Trophoblast cell (in vitro differentiated cells and primary cell): ENCODE measurements at regions not wholly inside any gene's neighbourhood (a gene's known extent, or its start where the extent isn't known, plus 50 kb on each side); places are given as distances from the start of the nearest gene placed in this dataset.

Experiments
- DNase-seq, 2 donors: peaks; one replicate each; pipeline ENCODE4 v3.0.0-alpha.2; 2016
- H2AFZ ChIP-seq: 2 replicates; pipeline ENCODE4 v1.6.1; 2013; ENCODE audit warnings: low read length, moderate library complexity, mild to moderate bottlenecking; ENCODE audit not compliant: insufficient read depth, poor library complexity
- H2AK5ac ChIP-seq: 2 replicates; pipeline ENCODE4 v1.6.1; 2013; ENCODE audit warnings: mild to moderate bottlenecking, low read length
- H2BK120ac ChIP-seq: 2 replicates; pipeline ENCODE4 v1.6.1; 2013; ENCODE audit warnings: low read length, mild to moderate bottlenecking, moderate library complexity; ENCODE audit not compliant: insufficient read depth, poor library complexity
- H2BK12ac ChIP-seq: 2 replicates; pipeline ENCODE4 v1.6.1; 2013; ENCODE audit warnings: mild to moderate bottlenecking, low read length, moderate library complexity
- H2BK5ac ChIP-seq: 2 replicates; pipeline ENCODE4 v1.6.1; 2013; ENCODE audit warnings: low read length, low read depth, moderate library complexity, mild to moderate bottlenecking; ENCODE audit not compliant: poor library complexity
- H3K14ac ChIP-seq: 2 replicates; pipeline ENCODE4 v1.6.1; 2013; ENCODE audit warnings: mild to moderate bottlenecking, low read length
- H3K18ac ChIP-seq: 2 replicates; pipeline ENCODE4 v1.6.1; 2013; ENCODE audit warnings: mild to moderate bottlenecking, low read length
- H3K23ac ChIP-seq: 2 replicates; pipeline ENCODE4 v1.6.1; 2013; ENCODE audit warnings: low read length
- H3K27ac ChIP-seq: 2 replicates; pipeline ENCODE4 v1.5.1; 2013; ENCODE audit warnings: low read depth, mild to moderate bottlenecking, inconsistent platforms, low read length, moderate library complexity
- H3K27me3 ChIP-seq: 2 replicates; pipeline ENCODE4 v1.6.1; 2013; ENCODE audit warnings: inconsistent platforms, mild to moderate bottlenecking, low read length, moderate library complexity; ENCODE audit not compliant: insufficient read depth
- H3K36me3 ChIP-seq, 2 experiments: 1 replicate in 1 of 2; 2 replicates in 1 of 2; pipeline ENCODE4 v1.6.1; 2013; ENCODE audit warnings: low read length in 2 of 2, mild to moderate bottlenecking in 2 of 2, moderate library complexity in 1 of 2; ENCODE audit not compliant: insufficient read depth in 2 of 2, control insufficient read depth in 1 of 2
- H3K4ac ChIP-seq: 2 replicates; pipeline ENCODE4 v1.6.1; 2013; ENCODE audit warnings: low read depth, mild to moderate bottlenecking, low read length, moderate library complexity
- H3K4me1 ChIP-seq, 2 experiments: 1 replicate in 1 of 2; 2 replicates in 1 of 2; pipeline ENCODE4 v1.6.1; 2013; ENCODE audit warnings: low read length in 2 of 2, mild to moderate bottlenecking in 2 of 2, moderate library complexity in 1 of 2; ENCODE audit not compliant: insufficient read depth in 2 of 2, control insufficient read depth in 1 of 2
- H3K4me2 ChIP-seq: 2 replicates; pipeline ENCODE4 v1.6.1; 2013; ENCODE audit warnings: inconsistent platforms, mild to moderate bottlenecking, low read length, moderate library complexity
- H3K4me3 ChIP-seq: 2 replicates; pipeline ENCODE4 v1.5.1; 2013; ENCODE audit warnings: mild to moderate bottlenecking, low read depth, low read length, inconsistent platforms
- H3K79me1 ChIP-seq: one replicate; pipeline ENCODE4 v1.6.1; 2013; ENCODE audit warnings: low read length
- H3K79me2 ChIP-seq: 2 replicates; pipeline ENCODE4 v1.6.1; 2013; ENCODE audit warnings: low read length, mild to moderate bottlenecking; ENCODE audit not compliant: control insufficient read depth, insufficient read depth, poor library complexity
- H3K9ac ChIP-seq: 2 replicates; pipeline ENCODE4 v1.6.1; 2013; ENCODE audit warnings: mild to moderate bottlenecking, low read length
- H3K9me3 ChIP-seq: 2 replicates; pipeline ENCODE4 v1.6.1; 2013; ENCODE audit warnings: low read depth, mild to moderate bottlenecking, control low read depth, inconsistent platforms, low read length; ENCODE audit not compliant: insufficient read depth
- H4K12ac ChIP-seq: 2 replicates; pipeline ENCODE4 v1.6.1; 2013; ENCODE audit warnings: low read depth, mild to moderate bottlenecking, low read length, moderate library complexity
- H4K8ac ChIP-seq: 2 replicates; pipeline ENCODE4 v1.6.1; 2013; ENCODE audit warnings: low read depth, mild to moderate bottlenecking, low read length, moderate library complexity
- H4K91ac ChIP-seq: one replicate; pipeline ENCODE4 v1.6.1; 2013; ENCODE audit warnings: low read depth, mild to moderate bottlenecking, low read length, moderate library complexity
- WGBS: extraction: QIAGEN DNeasy Blood & Tissue Kit; methylation state at CpG from one replicate; pipeline ENCODE4 v1.1.7; 2013; ENCODE audit warnings: missing lambda C conversion rate; ENCODE audit not compliant: insufficient read length, insufficient coverage; ENCODE audit errors: extremely low coverage; 5-methylcytosine and 5-hydroxymethylcytosine counted together

DNA sequence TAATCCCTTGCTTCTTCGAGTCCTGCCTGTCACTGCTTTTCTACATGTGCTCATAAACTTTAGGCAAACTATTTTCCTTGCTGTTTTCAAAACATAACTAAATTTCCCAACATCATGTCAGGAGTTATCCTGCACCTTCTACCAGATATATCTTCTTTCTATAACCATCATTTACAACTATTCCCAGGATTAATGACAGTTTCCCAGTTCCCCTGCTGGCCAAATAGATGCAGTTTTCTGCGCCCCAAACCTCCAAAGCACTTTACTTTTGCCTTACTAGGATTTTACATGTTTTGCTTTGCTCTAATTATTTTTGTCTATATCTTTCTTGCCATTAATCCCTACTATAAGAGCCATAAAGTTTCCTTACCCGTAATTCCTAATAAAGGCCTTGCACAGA is 122.5 kb downstream of the GLUL start:
- H3K4me3 ChIP-seq = no peak overlapping the region
- H3K4me1 ChIP-seq = no peaks in the 10 kb centered on the region
- no peak overlapping the region for H3K23ac ChIP-seq
- H3K4me2 ChIP-seq = no peak overlapping the region
- no peaks in the 10 kb centered on the region for H3K9me3 ChIP-seq
- H2BK120ac ChIP-seq = no peak overlapping the region
- no peak overlapping the region for H3K4ac ChIP-seq
- no peak overlapping the region for H3K14ac ChIP-seq
- H3K9ac ChIP-seq = no peak overlapping the region
- H4K91ac ChIP-seq = no peak overlapping the region
- H2AK5ac ChIP-seq = no peak overlapping the region
- H2BK12ac ChIP-seq = no peak overlapping the region
- no peaks in the 10 kb centered on the region for H3K36me3 ChIP-seq
- H3K27ac ChIP-seq = no peak overlapping the region
- no peak overlapping the region for H3K18ac ChIP-seq
- H4K12ac ChIP-seq = no peak overlapping the region
- WGBS = no CpG with 5 or more reads among the region's 3 CpGs
- no peak overlapping the region for H2BK5ac ChIP-seq
- H3K79me2 ChIP-seq = no peaks in the 10 kb centered on the region
- H4K8ac ChIP-seq = no peak overlapping the region
- no peak overlapping the region for H2AFZ ChIP-seq
- H3K79me1 ChIP-seq = no peaks in the 10 kb centered on the region
- no peaks in the 10 kb centered on the region for H3K27me3 ChIP-seq
- DNase-seq = no peak

DNA sequence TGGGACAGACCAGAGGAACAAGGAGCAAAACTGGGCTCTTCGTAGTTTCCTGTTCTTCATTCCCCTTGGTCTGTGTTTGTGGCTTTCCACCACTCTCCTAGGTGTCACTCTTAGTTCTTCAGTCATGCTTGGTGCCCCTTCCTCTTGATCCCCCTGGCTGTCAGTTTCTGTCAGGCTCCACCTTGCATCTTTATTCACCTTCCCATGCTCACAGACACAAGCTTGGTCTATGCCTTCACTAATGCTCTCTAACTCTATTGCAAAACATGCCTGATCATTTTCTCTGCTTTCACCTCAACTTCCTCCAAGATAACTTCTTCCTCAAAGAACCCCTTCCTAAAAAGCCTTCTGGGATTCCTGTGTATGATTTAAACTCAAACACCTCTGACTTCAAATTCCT is 122.9 kb downstream of the GLUL start:
- no peak overlapping the region for H2AFZ ChIP-seq
- no peak overlapping the region for H2AK5ac ChIP-seq
- H3K4me3 ChIP-seq = no peak overlapping the region
- H2BK5ac ChIP-seq = no peak overlapping the region
- H3K9me3 ChIP-seq = no peaks in the 10 kb centered on the region
- H3K79me2 ChIP-seq = no peaks in the 10 kb centered on the region
- no peak overlapping the region for H3K9ac ChIP-seq
- no peak overlapping the region for H2BK12ac ChIP-seq
- no peak overlapping the region for H4K12ac ChIP-seq
- H3K23ac ChIP-seq = no peak overlapping the region
- H3K79me1 ChIP-seq = no peaks in the 10 kb centered on the region
- no peak overlapping the region for H3K27ac ChIP-seq
- DNase-seq = no peak
- H3K4ac ChIP-seq = no peak overlapping the region
- H3K36me3 ChIP-seq = no peaks in the 10 kb centered on the region
- no peak overlapping the region for H3K18ac ChIP-seq
- no peak overlapping the region for H3K4me2 ChIP-seq
- no peak overlapping the region for H3K14ac ChIP-seq
- no peaks in the 10 kb centered on the region for H3K27me3 ChIP-seq
- H4K8ac ChIP-seq = no peak overlapping the region
- WGBS = no CpG with 5 or more reads among the region's 1 CpG
- H4K91ac ChIP-seq = no peak overlapping the region
- no peaks in the 10 kb centered on the region for H3K4me1 ChIP-seq
- H2BK120ac ChIP-seq = no peak overlapping the region

DNA sequence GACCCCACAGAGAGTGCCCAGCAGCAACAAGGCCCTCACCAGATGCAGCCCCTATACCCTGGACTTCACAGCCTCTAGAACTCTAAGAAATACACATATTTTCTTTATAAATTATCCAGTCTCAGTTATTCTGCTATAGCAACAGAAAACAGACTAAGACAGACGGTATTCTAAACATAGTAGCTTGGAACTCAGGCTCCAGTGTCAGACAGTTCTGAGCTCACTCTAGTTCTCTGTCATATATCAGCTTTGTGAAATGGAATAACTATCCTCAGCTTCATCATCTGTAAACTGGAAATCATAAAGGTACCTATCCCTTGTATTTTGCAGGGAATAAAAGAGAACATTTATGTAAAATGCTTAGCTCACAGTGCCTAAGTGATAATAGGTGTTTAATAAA is 127.4 kb downstream of the GLUL start:
- Histone ChIP-seq H4K91ac (no peak overlapping the region), H3K79me2 (no peaks in the 10 kb centered on the region), H3K4me2 (no peak overlapping the region), H2BK5ac (no peak overlapping the region), H2BK120ac (no peak overlapping the region), H3K4ac (no peak overlapping the region), H3K23ac (no peak overlapping the region), H3K79me1 (no peaks in the 10 kb centered on the region), H3K36me3 (no peaks in the 10 kb centered on the region), H3K9me3 (no peaks in the 10 kb centered on the region), H2AFZ (no peak overlapping the region), H2BK12ac (no peak overlapping the region), H2AK5ac (no peak overlapping the region), H4K8ac (no peak overlapping the region), H3K4me3 (no peak overlapping the region), H3K4me1 (no peaks in the 10 kb centered on the region), H3K9ac (no peak overlapping the region), H3K27me3 (no peaks in the 10 kb centered on the region), H3K27ac (no peak overlapping the region), H4K12ac (no peak overlapping the region), H3K18ac (no peak overlapping the region), H3K14ac (no peak overlapping the region)
- no CpG with 5 or more reads among the region's 1 CpG for WGBS
- no peak for DNase-seq

DNA sequence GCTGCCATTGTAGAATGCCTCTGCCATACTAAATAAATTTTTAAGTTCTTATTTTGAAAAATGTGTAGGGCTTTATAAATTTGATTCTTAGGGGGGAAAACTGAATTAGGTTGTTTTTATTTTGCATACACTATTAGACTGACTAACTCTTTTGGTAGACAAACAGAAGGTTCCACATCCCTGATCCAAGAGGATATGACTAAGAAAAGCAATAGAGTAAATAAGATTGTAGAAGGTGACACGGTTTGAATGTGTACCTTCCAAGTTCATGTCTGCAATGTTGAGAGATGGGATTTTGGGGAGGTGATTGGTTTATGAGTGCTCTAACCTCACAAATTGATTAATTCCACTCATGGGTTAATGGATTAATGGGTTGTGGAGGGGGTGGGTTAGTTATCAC is 127.9 kb downstream of the GLUL start:
- Histone ChIP-seq H3K14ac (no peak overlapping the region), H3K36me3 (no peaks in the 10 kb centered on the region), H3K4me2 (no peak overlapping the region), H4K12ac (no peak overlapping the region), H2BK5ac (no peak overlapping the region), H4K91ac (no peak overlapping the region), H3K4me1 (no peaks in the 10 kb centered on the region), H3K9ac (no peak overlapping the region), H3K9me3 (no peaks in the 10 kb centered on the region), H3K4me3 (no peak overlapping the region), H2AK5ac (no peak overlapping the region), H2BK120ac (no peak overlapping the region), H2AFZ (no peak overlapping the region), H3K23ac (no peak overlapping the region), H3K79me2 (no peaks in the 10 kb centered on the region), H2BK12ac (no peak overlapping the region), H3K27me3 (no peaks in the 10 kb centered on the region), H3K4ac (no peak overlapping the region), H4K8ac (no peak overlapping the region), H3K79me1 (no peaks in the 10 kb centered on the region), H3K18ac (no peak overlapping the region), H3K27ac (no peak overlapping the region)
- WGBS = no CpG with 5 or more reads among the region's 1 CpG
- DNase-seq = no peak
